Gastroesophageal sphincter (tissue), 3 donors: ENCODE measurements at regions not wholly inside any gene's neighbourhood (a gene's known extent, or its start where the extent isn't known, plus 50 kb on each side); places are given as distances from the start of the nearest gene placed in this dataset.

ENCODE experiments used
- EP300 ChIP-seq: sonication (generic); formaldehyde crosslinking; IDR thresholded peaks from one replicate; pipeline ENCODE4 v1.6.1; 2017; ENCODE audit warnings: antibody characterized with exemption, mild to moderate bottlenecking
- POLR2A ChIP-seq, 2 donors: fragments of 450-650 bp; IDR thresholded peaks; one replicate each; pipeline ENCODE4 v1.6.1; 2017; ENCODE audit warnings: antibody characterized with exemption in 2 of 2, mild to moderate bottlenecking in 2 of 2, moderate library complexity in 1 of 2
- TF ChIP-seq, protein P1 (sequence below), 4 experiments: fragments of 200-600 bp in 2 of 4; fragments of 450-650 bp in 2 of 4; sonication (generic) in 1 of 4; IDR thresholded peaks; one replicate each; pipeline ENCODE4 v1.5.1; 2017 to 2019; ENCODE audit warnings: antibody characterized with exemption in 4 of 4, mild to moderate bottlenecking in 2 of 4, moderate library complexity in 2 of 4

DNA sequence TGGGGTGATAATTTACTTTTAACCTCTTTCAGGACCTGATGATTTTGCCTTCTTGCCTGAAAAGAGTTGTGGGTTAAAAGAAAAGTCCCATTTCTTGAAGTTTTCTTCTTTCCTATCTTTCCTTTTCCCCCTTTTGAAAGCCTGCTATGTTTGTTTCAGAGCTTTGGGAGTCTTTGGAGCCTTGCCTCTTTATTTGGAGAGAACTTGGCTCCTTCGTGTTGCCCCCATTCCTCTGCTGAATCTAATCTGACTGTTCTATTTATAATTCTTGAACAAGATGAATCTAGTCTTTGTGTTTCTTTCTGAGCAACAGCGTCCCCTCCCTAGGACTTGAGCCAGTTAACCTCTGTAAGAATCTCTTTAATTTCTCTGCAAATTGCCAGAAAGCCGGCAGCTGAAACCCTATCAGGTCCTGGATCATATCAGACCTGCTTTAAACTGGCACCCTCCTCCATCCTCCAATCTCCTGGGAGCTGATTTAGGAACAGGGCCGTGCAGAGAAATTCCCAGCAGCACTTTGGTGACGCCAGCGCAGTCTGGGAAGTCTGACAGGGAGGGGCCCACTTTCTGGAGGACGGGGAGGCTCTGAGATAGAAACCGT is 289.1 kb upstream of the SORL1-AS1 start:
- TF ChIP-seq, protein P1, sequence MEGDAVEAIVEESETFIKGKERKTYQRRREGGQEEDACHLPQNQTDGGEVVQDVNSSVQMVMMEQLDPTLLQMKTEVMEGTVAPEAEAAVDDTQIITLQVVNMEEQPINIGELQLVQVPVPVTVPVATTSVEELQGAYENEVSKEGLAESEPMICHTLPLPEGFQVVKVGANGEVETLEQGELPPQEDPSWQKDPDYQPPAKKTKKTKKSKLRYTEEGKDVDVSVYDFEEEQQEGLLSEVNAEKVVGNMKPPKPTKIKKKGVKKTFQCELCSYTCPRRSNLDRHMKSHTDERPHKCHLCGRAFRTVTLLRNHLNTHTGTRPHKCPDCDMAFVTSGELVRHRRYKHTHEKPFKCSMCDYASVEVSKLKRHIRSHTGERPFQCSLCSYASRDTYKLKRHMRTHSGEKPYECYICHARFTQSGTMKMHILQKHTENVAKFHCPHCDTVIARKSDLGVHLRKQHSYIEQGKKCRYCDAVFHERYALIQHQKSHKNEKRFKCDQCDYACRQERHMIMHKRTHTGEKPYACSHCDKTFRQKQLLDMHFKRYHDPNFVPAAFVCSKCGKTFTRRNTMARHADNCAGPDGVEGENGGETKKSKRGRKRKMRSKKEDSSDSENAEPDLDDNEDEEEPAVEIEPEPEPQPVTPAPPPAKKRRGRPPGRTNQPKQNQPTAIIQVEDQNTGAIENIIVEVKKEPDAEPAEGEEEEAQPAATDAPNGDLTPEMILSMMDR (IDR thresholded peaks at IDR 0.05) = peak in 3 of 4 experiments; percentile 20 to 28 (median 24)
- TF ChIP-seq POLR2A (IDR thresholded peaks at IDR 0.05) = no peak
- TF ChIP-seq EP300 = peak; percentile 54
